T-helper 1 cell treated with Interleukin-12 subunit alpha and Interleukin-12 subunit beta and Interleukin-4 antibody, amounts not matched to agents 30 ng/mL and 1 ng/mL, for 36 hours (primary cell): ENCODE measurements at regions not wholly inside any gene's neighbourhood (a gene's known extent, or its start where the extent isn't known, plus 50 kb on each side); places are given as distances from the start of the nearest gene placed in this dataset.
"Not testable (repeated sequence)": the region's sequence is repeated elsewhere in the genome, so short reads cannot be mapped to it uniquely, and the experiment has no call there.

ENCODE experiments used
- intact Hi-C: fragments of 100-400 bp; cut with micrococcal nuclease; formaldehyde crosslinking; loops from one replicate; pipeline ENCODE4 v1.15.1; 2024

- intact Hi-C loops = no loop called here
Measured at GRCh38 chr4:127410644-127411043, 222.1 kb upstream of the INTU start.

GRCh38 chr4:127414951-127415606 lies 217.7 kb upstream of the INTU start:
- intact Hi-C loops = no loop called here

- intact Hi-C loops = no loop called here
Measured at GRCh38 chr4:127416115-127416514, 216.6 kb upstream of the INTU start.

DNA sequence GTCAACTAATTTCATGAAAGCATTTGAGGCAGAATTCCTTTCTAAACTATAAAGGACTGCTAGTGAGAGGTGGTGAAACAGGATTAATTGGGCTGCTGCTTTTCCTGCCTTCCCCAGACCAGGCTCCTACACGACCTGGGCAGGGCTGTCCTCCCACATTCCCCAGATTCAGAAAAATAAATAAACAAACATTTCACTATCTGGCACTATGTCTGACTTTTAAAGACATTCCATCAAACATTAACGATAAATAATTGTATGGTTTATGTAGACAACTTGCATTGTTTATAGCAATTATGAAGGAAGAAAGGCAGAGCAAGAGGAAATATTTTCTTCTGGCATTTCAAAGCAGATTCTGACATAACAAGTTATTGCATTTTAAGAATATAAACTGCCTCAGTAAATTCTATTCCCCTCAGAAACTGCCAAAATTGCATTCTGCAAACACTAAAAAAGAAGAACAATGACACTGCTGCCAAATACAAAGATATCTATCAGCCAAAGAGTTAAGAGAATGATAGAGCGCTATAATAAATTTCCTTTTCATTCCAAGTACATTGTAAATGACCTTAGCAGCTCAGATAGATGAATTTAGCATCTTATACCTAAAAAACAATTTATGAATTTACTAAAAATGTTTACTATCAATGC lies 214.7 kb upstream of the INTU start:
- intact Hi-C loops = no loop called here

- intact Hi-C loops = no loop called here
Measured at GRCh38 chr4:127419431-127419830, 213.3 kb upstream of the INTU start.

- intact Hi-C loops = no loop called here
Measured at GRCh38 chr4:127421437-127421836, 211.3 kb upstream of the INTU start.

DNA sequence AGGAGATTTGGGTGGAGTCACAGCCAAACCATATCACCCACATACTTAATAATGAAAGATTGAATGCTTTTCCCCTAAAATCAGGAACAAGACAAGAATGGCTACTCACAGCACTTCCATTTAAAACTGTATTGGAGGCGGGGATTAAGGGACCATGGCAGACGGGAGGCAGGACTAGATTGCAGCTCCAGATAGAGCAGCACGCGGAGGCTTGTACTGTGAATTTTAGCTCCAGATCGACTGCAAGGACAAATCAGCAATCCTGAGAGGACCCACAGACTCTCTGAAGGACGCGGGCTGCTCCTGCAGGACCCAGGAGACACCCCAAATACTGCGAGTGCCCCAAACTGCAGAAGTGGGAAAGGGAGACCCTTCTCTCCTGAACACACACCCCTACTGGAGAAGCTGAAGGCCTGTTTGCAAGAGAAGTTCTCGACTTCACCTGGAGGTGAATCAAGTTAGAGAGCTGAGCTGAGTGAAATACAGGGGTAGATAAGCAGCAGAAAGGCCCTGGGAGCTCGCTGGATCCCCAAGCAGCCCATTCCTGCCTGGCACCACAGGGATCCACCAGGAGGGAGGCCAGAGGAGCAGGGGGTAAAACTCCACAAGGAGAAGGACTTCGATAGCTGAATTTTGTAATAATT lies 207.4 kb upstream of the INTU start:
- intact Hi-C loops = no loop called here

- intact Hi-C loops = no loop called here
Measured at GRCh38 chr4:127425851-127426250, 206.9 kb upstream of the INTU start.

- intact Hi-C loops = no loop called here
Measured at GRCh38 chr4:127441571-127441970, 191.2 kb upstream of the INTU start.

DNA sequence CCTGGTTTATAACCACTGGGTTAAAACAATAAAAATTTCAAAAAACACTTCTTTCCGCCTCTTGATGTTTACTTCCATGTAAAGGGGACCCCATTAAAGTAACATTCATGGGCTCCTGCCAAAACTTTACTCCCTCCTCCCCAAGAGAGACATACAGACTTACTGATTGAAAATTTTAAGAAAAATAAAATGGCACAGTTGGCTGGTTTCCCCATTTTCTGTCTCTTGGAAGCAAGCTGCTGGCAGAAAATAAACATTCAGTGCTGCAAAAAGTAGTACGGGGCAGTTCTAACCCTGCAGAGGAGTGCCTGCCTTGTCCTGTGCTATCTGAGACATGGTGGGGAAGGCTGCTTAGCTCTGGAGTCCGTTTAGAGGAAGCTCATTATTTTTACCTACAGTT lies 187.3 kb upstream of the INTU start:
- intact Hi-C loops = no loop called here

DNA sequence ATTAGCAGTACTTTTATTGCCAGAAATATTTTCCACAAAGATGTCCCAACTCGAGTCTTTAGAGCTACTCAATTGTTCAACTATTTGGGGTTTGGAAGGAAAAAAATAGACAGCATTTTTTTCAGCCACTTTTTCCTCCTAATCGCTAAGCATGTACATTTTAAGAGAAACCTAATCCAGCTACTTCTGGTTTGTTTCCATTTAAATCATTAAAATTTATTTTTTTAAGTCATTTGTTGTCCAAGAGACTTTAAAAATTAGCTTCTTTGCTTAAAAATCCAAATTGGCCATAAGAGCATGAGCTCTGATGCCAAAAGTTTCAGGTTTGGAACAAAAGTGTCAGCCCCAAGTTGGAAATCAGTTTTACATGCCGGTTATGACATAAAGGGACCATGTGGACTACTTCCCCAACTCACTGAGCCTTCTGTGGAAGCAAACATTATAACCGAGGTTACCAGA lies 186.3 kb upstream of the INTU start:
- intact Hi-C loops = no loop called here

GRCh38 chr4:127448986-127449385 lies 183.8 kb upstream of the INTU start:
- intact Hi-C loops = no loop called here

- intact Hi-C loops = no loop called here
Measured at GRCh38 chr4:127449449-127449848, 183.3 kb upstream of the INTU start.

DNA sequence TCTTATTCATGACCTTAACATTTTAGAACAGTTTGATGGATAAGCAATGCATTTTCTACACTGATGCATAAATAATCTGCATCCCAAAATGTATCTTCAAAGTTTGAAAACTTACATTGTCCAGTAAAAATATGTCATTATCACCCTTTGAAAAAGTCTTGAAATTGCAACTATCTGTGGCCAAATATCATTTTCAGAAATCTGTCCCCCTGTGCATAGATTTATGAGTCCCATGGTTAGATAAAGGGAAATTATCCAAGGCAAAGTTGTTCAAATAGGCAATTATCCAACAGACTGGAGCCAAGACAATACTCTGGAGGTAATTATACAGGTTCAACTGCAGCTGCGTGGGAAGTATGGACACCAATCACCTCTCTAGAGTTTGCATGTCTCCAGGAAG lies 182.5 kb upstream of the INTU start:
- intact Hi-C loops = no loop called here

GRCh38 chr4:127463883-127464282 lies 168.9 kb upstream of the INTU start:
- intact Hi-C loops = no loop called here

DNA sequence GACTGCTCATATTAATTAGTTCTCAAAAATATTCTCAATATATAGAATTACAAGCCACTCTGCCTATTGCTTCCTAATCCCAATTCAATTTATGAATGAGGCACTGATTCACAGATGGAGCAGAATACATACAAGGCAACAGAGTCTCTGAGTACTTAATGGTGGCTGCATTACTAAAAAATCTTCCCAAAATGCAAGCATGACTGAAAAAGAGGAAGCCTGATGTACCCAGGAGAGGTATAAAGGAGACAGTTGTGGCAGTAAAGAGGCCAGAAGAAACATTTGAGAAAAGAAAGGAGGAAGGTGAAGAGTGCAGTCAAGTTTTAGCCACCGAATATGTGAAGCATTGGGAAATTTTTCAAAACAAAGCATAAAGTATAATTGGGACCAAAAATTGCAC lies 163.2 kb upstream of the INTU start:
- intact Hi-C loops = no loop called here

GRCh38 chr4:127469959-127470809 lies 162.6 kb upstream of the INTU start:
- intact Hi-C loops = no loop called here

DNA sequence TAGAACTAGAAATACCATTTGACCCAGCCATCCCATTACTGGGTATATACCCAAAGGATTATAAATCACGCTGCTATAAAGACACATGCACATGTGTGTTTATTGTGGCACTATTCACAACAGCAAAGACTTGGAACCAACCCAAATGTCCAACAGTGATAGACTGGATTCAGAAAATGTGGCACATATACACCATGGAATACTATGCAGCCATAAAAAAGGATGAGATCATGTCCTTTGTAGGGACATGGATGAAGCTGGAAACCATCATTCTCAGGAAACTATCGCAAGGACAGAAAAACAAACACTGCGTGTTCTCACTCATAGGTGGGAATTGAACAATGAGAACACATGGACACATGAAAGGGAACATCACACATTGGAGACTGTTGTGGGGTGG lies 154.5 kb upstream of the INTU start:
- intact Hi-C loops = not testable (repeated sequence)

GRCh38 chr4:127479031-127479622 lies 153.6 kb upstream of the INTU start:
- intact Hi-C loops = no loop called here

DNA sequence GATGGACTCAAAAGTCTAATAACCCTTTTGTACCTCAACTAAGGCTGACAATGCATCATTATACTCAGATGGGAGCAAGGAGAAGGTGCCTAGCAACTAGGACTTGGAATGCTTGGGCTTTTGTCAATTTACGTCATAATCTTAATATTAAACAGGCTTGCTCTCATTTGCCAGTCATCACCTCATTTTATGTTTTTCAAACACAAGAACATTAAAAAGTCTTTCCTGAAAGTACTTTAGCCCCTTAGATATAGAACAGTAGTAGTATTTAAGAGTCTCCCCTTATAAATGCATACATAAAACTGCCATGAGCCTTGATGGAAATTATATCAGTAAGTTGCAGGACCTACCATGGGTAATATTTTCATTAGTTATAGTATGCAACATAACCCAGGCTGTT lies 150.7 kb upstream of the INTU start:
- intact Hi-C loops = no loop called here

DNA sequence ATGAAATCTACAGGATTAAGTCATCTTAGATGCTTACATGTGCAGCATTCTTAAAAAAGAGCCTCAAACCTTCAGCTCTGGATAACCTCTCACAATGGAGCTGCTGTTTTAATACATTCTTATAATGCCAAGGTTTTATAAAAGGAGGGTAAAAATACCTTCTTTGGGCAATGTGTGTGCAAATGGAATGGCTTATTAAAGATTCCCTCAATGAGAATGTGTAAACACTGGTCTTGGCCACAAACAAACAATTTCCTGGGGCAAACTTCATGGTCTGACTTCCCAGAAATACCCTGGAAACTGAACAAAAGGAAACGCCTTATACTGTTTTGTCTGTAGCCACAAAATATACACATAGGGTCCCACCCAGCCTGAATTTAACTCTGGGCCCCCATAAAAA lies 148.6 kb upstream of the INTU start:
- intact Hi-C loops = no loop called here
